ENCODE measurements at regions not wholly inside any gene's neighbourhood (a gene's known extent, or its start where the extent isn't known, plus 50 kb on each side); places are given as distances from the start of the nearest gene placed in this dataset.

GRCh38 chr11:127117231-127117739 lies 116.7 kb upstream of the KIRREL3 start:
- DNase-seq (ENCODE audit: low spot score) = no peak
- TF ChIP-seq CTCF (IDR thresholded peaks at IDR 0.05; ENCODE audit: extremely low read depth, missing control alignments) = no peak

- no peak for TF ChIP-seq CTCF (IDR thresholded peaks at IDR 0.05; ENCODE audit: extremely low read depth, missing control alignments)
- no peak for DNase-seq (ENCODE audit: low spot score)
Measured at GRCh38 chr11:127115844-127116243, 115.3 kb upstream of the KIRREL3 start.

- no peak for DNase-seq (ENCODE audit: low spot score)
- TF ChIP-seq CTCF (IDR thresholded peaks at IDR 0.05; ENCODE audit: extremely low read depth, missing control alignments) = no peak
Measured at GRCh38 chr11:127114035-127114434, 113.5 kb upstream of the KIRREL3 start.

GRCh38 chr11:127110542-127110941 lies 110.0 kb upstream of the KIRREL3 start:
- no peak for TF ChIP-seq CTCF (IDR thresholded peaks at IDR 0.05; ENCODE audit: extremely low read depth, missing control alignments)
- DNase-seq (ENCODE audit: low spot score) = no peak

GRCh38 chr11:127109796-127110480 lies 109.4 kb upstream of the KIRREL3 start:
- TF ChIP-seq CTCF (IDR thresholded peaks at IDR 0.05; ENCODE audit: extremely low read depth, missing control alignments) = no peak
- no peak for DNase-seq (ENCODE audit: low spot score)

- no peak for DNase-seq (ENCODE audit: low spot score)
- TF ChIP-seq CTCF (IDR thresholded peaks at IDR 0.05; ENCODE audit: extremely low read depth, missing control alignments) = no peak
Measured at GRCh38 chr11:127108838-127109237, 108.3 kb upstream of the KIRREL3 start.

- no peak for TF ChIP-seq CTCF (IDR thresholded peaks at IDR 0.05; ENCODE audit: extremely low read depth, missing control alignments)
- DNase-seq (ENCODE audit: low spot score) = no peak
Measured at GRCh38 chr11:127106938-127107337, 106.4 kb upstream of the KIRREL3 start.

Data from GM20000 (cell line).